GM18499 (cell line): ENCODE measurements at regions not wholly inside any gene's neighbourhood (a gene's known extent, or its start where the extent isn't known, plus 50 kb on each side); places are given as distances from the start of the nearest gene placed in this dataset.
"Not testable (repeated sequence)": the region's sequence is repeated elsewhere in the genome, so short reads cannot be mapped to it uniquely, and the experiment has no call there.

Experiments
- ATAC-seq: cut with Tn5 transposase; IDR thresholded peaks from one replicate; pipeline ENCODE4 v1.9.1; 2021; ENCODE audit warnings: moderate number of reproducible peaks; ENCODE audit not compliant: insufficient read depth, unreplicated experiment

GRCh38 chr13:21905486-21905885, 234.6 kb downstream of the FGF9 start:
- no peak for ATAC-seq

DNA sequence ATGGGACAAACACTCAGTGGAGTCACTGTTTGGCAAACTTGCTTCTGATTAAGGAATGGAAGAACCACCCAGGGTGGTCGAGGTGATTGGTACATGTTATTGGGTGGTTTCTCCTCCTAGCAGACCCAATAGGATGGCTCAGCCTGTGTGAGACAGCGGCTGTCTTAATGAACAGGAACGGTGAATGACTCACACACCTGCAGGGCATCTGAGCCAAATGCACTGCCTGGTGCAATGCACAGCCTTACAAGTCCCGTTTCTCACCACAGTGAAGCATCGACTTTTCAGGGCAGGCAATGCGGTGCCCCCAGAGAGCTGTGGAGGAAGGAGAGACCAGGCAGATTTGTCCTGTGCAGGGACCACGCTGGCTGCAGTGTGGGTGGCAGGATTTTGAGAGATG, 238.5 kb downstream of the FGF9 start:
- ATAC-seq = no peak

DNA sequence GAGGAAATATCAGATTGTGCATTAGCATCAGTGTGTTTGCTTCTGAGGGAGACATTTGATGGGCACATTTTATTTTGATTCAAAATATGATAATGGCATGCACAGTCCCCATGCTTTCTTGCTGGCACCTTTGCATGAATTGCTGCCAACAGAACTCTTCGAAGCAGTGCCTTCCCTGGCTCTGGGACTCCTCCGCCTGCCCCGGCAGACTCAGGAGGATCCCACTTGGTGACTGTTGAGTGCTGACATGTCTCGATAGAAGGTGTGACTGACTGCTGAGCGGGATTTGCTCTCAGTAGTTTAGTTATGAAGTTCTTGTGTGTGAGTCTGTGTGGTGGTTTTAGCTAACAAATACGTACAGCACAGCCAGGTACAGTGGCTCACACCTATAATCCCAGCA, 239.7 kb downstream of the FGF9 start:
- no peak for ATAC-seq

GRCh38 chr13:21911646-21912298, 240.9 kb downstream of the FGF9 start:
- ATAC-seq = no peak

DNA sequence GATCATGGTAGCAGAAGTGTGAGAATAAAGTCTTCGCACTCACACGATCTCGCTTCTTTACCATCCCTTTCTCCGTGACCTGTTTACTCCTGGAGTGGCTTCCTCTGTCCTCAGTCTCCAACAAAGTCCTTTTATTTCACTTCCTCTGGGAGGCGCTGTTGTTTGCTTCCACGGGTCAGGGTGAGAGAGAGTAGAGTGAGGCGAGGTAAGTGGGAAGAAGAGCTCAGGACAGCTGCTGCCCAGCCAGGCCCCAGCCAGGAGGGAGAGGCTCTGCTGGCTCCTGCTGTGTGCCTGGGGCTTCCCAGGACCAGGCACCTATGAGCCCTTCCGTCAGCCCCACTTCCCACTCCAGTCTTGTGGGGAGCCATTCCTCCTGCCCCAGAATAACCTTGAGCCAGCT, 242.1 kb downstream of the FGF9 start:
- ATAC-seq = no peak

DNA sequence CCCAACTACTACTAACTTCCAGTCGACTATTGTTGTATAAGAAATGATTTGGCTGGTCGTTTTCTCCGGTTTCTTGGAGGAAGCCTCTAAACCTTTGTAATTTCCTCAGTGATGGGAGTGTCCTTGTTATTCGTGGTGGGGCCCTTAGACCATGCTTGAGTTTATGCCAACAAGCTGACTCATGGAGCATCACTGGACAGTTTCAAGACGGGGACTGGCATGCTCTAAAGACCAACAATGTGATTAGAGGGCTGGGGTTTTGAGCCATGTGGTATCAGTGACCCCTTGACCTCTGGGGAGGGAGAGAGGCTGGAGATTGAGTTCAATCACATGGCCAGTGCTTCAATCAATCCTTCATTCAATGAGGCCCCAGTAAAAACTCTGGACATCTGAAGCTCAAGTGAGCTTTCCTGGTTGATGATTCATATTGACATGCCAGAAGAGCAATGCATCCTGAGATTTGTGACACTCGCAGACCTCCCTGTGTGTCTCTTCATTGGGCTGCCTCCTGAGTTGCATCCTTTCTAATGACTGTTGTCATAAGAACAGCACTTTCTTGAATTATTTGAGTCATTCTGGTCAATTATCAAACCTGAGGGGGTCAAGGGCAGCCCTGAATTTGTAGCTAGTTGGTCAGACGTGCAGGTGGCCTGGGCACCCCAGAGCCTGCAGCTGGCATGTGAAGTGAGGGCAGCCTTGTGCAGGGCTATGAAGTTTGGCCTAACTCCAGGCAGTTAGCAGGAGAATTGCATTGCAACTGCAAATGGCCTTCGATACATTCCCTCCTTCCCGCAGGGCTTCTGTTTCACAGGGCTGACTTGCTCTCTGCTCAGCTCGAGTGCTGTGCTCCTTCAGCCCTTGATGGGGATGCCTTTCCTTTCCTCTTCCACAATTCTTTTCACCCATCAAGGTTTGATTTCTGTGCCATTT, 246.5 kb downstream of the FGF9 start:
- ATAC-seq = no peak

- ATAC-seq = not testable (repeated sequence)
These were observed 249.9 kb downstream of the FGF9 start for GRCh38 chr13:21920802-21921201.

DNA sequence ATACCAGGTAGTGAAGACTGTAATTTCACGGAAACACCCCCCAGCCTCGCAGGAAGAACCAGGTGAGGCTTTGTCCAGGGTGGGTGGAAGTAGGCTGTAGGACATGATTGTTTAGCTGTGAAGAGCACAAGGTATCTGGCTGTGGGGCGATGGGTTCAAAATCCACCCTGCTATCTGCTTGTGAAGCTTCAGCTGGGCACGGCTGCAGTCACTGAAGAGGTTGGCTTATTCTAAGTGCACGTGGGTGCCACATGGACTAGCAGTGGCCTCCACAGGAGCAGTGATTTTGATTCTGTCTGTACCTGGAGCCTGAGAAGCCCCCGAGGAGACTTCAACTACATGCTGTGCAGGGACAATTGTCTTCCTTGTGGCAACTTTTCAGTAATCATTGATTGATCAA, 254.1 kb downstream of the FGF9 start:
- ATAC-seq = no peak

GRCh38 chr13:21925720-21926119, 254.8 kb downstream of the FGF9 start:
- ATAC-seq = no peak

- no peak for ATAC-seq
These were observed 258.5 kb downstream of the FGF9 start for GRCh38 chr13:21929400-21929799.

DNA sequence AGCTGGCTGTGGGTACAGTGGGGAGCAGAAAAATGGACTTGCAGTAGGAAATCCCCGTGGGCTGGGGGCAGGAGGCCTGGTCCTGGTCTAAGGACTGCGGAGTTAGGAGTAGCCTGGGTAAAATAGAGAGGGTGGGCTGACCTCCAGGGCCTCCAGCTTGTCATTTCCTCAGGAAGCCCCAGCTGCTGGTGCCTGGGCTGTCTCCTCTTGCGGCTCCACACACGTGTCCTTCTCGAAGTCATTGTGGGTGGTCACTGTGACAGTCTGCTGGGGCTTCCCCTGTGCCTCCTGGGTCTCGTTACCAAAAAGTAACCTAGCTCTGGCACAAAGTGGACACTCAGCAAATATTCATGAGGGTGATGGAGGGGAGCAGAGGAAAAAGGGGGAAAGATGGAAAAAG, 259.7 kb downstream of the FGF9 start:
- no peak for ATAC-seq

DNA sequence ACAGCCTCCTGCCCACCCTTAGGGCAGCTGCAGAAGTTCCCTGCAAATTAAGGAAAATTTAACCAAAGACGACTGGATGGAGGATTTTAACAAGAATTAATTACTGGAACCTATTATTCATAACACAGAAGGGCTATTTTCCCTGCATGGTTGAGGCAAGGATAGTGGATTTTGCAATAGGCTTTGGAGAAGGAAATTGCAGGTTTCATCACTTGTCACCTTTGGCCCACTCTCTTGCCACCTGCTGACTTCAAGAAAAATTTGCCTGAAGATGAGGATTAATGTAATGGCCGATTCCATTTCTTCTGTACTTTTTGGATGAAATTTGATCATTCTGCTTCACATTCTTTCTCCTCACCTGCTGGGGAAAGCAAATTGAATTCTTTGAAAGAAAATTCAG, 261.7 kb downstream of the FGF9 start:
- no peak for ATAC-seq

- no peak for ATAC-seq
These were observed 262.1 kb downstream of the FGF9 start for GRCh38 chr13:21932996-21933395.

- no peak for ATAC-seq
These were observed 263.4 kb downstream of the FGF9 start for GRCh38 chr13:21934284-21934683.

- ATAC-seq = no peak
These were observed 265.8 kb downstream of the FGF9 start for GRCh38 chr13:21936674-21937073.

DNA sequence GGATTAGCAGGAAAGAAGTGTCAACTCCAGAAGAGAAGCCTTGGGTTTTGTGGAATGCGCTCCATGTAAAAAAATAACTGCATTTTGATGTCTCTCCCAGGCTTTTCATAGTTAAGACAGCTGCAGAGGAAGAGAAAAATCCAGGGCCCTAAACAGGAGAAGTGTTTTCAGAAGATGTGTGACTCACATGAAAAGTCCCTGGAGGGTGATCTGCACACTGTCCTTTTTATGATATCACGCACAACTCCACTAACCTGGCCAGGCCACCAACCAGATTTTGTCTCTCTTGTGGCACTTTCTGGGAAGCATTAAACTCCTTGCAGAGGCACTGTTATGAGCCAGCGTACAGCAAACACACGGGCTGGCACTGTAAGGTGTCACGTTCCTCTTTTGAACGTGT, 267.3 kb downstream of the FGF9 start:
- ATAC-seq = no peak

- ATAC-seq = no peak
These were observed 267.8 kb downstream of the FGF9 start for GRCh38 chr13:21938636-21939035.

GRCh38 chr13:21942061-21942460, 271.2 kb downstream of the FGF9 start:
- no peak for ATAC-seq

DNA sequence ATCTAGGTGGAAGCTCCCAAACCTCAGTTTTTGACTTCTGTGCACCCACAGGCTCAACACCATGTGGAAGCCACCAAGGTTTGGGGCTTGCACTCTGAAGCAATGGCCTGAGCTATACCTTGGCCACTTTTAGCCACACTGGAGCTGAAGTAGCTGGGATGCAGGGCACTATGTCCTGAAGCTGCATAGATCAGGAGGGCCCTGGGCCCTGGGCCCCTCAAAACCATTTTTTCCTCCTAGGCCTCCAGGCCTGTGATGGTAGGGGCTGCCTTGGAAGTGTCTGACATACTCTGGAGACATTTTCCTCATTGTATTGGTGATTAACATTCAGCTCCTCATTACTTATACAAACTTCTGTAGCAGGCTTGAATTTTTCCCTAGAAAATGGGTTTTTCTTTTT, 273.7 kb downstream of the FGF9 start:
- no peak for ATAC-seq

- ATAC-seq = no peak
These were observed 274.3 kb downstream of the FGF9 start for GRCh38 chr13:21945195-21945594.

- ATAC-seq = no peak
These were observed 276.1 kb downstream of the FGF9 start for GRCh38 chr13:21946964-21947363.
